ENCODE measurements at regions not wholly inside any gene's neighbourhood (a gene's known extent, or its start where the extent isn't known, plus 50 kb on each side); places are given as distances from the start of the nearest gene placed in this dataset.
A peak's percentile ranks its signal among the peaks of the same experiment; 100 is the strongest.

GRCh38 chr10:10901906-10902305 lies 115.8 kb upstream of the CELF2 start:
- Histone ChIP-seq H3K36me3 (no peaks in the 10 kb centered on the region), H3K9me3 (no peaks in the 10 kb centered on the region), H3K27me3 (no peaks in the 10 kb centered on the region), H3K4me3 (no peak overlapping the region), H3K4me1 (ENCODE audit: insufficient read depth) (no peaks in the 10 kb centered on the region), H3K27ac (no peak overlapping the region)
- no peak for DNase-seq
- 78 to 88% (median 82%) methylated on average over 3 of the region's 3 CpGs for WGBS, 3 donors
- intact Hi-C loops (cut with DNase I) = no loop called here
- TF ChIP-seq CTCF (IDR thresholded peaks at IDR 0.05) (no peak), EP300 (IDR thresholded peaks at IDR 0.05) (no peak), POLR2A (IDR thresholded peaks at IDR 0.05) (no peak)

GRCh38 chr10:10902951-10903350 lies 114.7 kb upstream of the CELF2 start:
- TF ChIP-seq EP300 (IDR thresholded peaks at IDR 0.05) (no peak), CTCF (IDR thresholded peaks at IDR 0.05) (no peak), POLR2A (IDR thresholded peaks at IDR 0.05) (no peak)
- 84 to 96% (median 85%) methylated on average over 2 of the region's 2 CpGs for WGBS, 3 donors
- H3K36me3 ChIP-seq = no peaks in the 10 kb centered on the region
- H3K27ac ChIP-seq = no peak overlapping the region
- no peaks in the 10 kb centered on the region for H3K4me1 ChIP-seq (ENCODE audit: insufficient read depth)
- no peak overlapping the region for H3K4me3 ChIP-seq
- DNase-seq = no peak
- intact Hi-C loops (cut with DNase I) = no loop called here
- no peaks in the 10 kb centered on the region for H3K27me3 ChIP-seq
- no peaks in the 10 kb centered on the region for H3K9me3 ChIP-seq

DNA sequence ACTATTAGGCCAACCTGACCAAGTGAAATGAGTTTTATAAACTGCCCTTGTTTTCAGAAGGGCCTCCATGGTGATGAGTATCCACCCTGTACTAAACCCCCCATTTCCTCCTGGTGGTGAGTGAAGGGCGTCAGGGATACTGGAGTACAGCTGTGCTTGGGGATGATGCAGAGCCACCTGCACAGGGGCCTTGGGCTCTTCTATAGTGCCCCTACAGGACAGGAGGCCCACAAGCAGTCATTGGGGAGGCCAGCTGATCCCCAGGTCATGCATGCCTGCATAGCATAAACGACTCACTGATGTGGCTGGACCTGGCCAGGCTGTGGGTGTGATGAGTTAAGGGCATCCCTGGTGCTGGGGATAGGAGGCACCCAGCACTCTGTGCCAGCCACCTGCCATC lies 114.1 kb upstream of the CELF2 start:
- Histone ChIP-seq H3K4me3 (no peak overlapping the region), H3K36me3 (no peaks in the 10 kb centered on the region), H3K4me1 (ENCODE audit: insufficient read depth) (no peaks in the 10 kb centered on the region), H3K27me3 (no peaks in the 10 kb centered on the region), H3K9me3 (no peaks in the 10 kb centered on the region), H3K27ac (no peak overlapping the region)
- 85 to 100% (median 96%) methylated on average over 2 of the region's 2 CpGs for WGBS, 3 donors
- TF ChIP-seq POLR2A (IDR thresholded peaks at IDR 0.05) (no peak), CTCF (IDR thresholded peaks at IDR 0.05) (no peak), EP300 (IDR thresholded peaks at IDR 0.05) (no peak)
- no peak for DNase-seq
- intact Hi-C loops (cut with DNase I) = no loop called here

GRCh38 chr10:10910634-10911033 lies 107.0 kb upstream of the CELF2 start:
- Histone ChIP-seq H3K4me3 (no peak overlapping the region), H3K9me3 (no peaks in the 10 kb centered on the region), H3K27me3 (no peaks in the 10 kb centered on the region), H3K36me3 (no peaks in the 10 kb centered on the region), H3K4me1 (ENCODE audit: insufficient read depth) (peaks cover 11% of the 10 kb centered on the region), H3K27ac (no peak overlapping the region)
- intact Hi-C loops (cut with DNase I) = no loop called here
- DNase-seq = no peak
- WGBS, 3 donors = 96 to 97% (median 97%) methylated on average over 7 of the region's 7 CpGs
- TF ChIP-seq EP300 (IDR thresholded peaks at IDR 0.05) (no peak), POLR2A (IDR thresholded peaks at IDR 0.05) (no peak), CTCF (IDR thresholded peaks at IDR 0.05) (no peak)

GRCh38 chr10:10911035-10911434 lies 106.6 kb upstream of the CELF2 start:
- no peak for DNase-seq
- 80 to 92% (median 86%) methylated on average over 5 of the region's 5 CpGs for WGBS, 3 donors
- no peaks in the 10 kb centered on the region for H3K9me3 ChIP-seq
- TF ChIP-seq CTCF (IDR thresholded peaks at IDR 0.05) (no peak), EP300 (IDR thresholded peaks at IDR 0.05) (no peak), POLR2A (IDR thresholded peaks at IDR 0.05) (no peak)
- H3K27ac ChIP-seq = peak overlapping the region in 1 of 2 donors; percentile 72
- H3K27me3 ChIP-seq = no peaks in the 10 kb centered on the region
- H3K36me3 ChIP-seq = no peaks in the 10 kb centered on the region
- H3K4me3 ChIP-seq = peak overlapping the region; percentile 12
- intact Hi-C loops (cut with DNase I) = no loop called here
- H3K4me1 ChIP-seq (ENCODE audit: insufficient read depth) = peaks cover 11% of the 10 kb centered on the region
